GM06990 (cell line): ENCODE measurements at regions not wholly inside any gene's neighbourhood (a gene's known extent, or its start where the extent isn't known, plus 50 kb on each side); places are given as distances from the start of the nearest gene placed in this dataset.

Source experiments
- DNase-seq: peaks from one replicate; pipeline ENCODE4 v3.0.0-alpha.2; 2011; ENCODE audit not compliant: insufficient read length; ENCODE audit errors: extremely low read depth
- H3K27me3 ChIP-seq: replicated peaks from 2 replicates; pipeline ENCODE4 v1.6.0; 2011; ENCODE audit warnings: low read length; ENCODE audit not compliant: control insufficient read depth, insufficient read depth
- H3K36me3 ChIP-seq: 2 replicates; pipeline ENCODE4 v1.5.1; 2011; ENCODE audit warnings: low read length; ENCODE audit not compliant: control insufficient read depth, insufficient read depth
- H3K4me3 ChIP-seq: replicated peaks from 2 replicates; pipeline ENCODE4 v1.5.1; 2011; ENCODE audit warnings: low read depth, mild to moderate bottlenecking, control low read depth, low read length
- TF ChIP-seq, protein P1 (sequence below): IDR thresholded peaks from 2 replicates; pipeline ENCODE4 v1.5.1; 2011; ENCODE audit warnings: low read length, control low read depth, mild to moderate bottlenecking, inconsistent platforms; ENCODE audit not compliant: insufficient read depth, poor library complexity, severe bottlenecking

DNA sequence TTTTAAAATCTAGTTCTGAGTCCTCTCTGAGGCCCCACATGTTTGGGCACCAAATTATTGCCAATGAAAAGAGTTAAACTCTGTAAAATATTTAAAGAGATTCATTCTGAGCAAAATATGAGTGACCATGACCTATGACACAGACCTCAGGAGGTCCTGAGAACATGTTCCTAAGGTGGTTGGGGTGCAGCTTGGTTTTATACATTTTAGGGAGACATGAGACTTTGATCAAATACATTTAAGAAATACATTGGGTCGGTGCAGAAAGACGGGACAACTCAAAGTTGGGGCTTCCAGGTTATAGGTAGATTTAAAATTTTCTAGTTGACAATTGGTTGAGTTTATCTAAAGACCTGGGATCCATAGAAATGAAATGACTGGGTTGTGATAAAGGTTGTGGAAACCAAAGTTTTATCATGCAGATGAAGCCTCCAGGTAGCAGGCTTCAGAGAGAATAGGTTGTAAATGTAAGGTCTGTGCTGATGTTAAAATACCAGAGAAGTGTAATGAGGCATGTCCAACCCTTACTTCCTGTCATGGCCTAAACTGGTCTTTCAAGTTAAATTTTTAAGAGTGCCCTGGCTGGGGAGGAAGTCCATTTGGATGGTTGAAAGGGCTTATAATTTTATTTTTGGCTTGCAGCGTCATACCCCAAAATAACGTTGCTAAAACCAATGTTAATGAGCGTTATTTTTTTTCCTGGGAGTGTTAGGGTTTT is 274.9 kb downstream of the NUF2 start:
- TF ChIP-seq, protein P1, sequence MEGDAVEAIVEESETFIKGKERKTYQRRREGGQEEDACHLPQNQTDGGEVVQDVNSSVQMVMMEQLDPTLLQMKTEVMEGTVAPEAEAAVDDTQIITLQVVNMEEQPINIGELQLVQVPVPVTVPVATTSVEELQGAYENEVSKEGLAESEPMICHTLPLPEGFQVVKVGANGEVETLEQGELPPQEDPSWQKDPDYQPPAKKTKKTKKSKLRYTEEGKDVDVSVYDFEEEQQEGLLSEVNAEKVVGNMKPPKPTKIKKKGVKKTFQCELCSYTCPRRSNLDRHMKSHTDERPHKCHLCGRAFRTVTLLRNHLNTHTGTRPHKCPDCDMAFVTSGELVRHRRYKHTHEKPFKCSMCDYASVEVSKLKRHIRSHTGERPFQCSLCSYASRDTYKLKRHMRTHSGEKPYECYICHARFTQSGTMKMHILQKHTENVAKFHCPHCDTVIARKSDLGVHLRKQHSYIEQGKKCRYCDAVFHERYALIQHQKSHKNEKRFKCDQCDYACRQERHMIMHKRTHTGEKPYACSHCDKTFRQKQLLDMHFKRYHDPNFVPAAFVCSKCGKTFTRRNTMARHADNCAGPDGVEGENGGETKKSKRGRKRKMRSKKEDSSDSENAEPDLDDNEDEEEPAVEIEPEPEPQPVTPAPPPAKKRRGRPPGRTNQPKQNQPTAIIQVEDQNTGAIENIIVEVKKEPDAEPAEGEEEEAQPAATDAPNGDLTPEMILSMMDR = no peak
- DNase-seq = no peak
- Histone ChIP-seq H3K36me3 (no peaks in the 10 kb centered on the region), H3K4me3 (no peak overlapping the region), H3K27me3 (no peaks in the 10 kb centered on the region)

GRCh38 chr1:163604321-163604720 is 282.6 kb downstream of the NUF2 start:
- TF ChIP-seq, protein P1 = no peak
- H3K36me3 ChIP-seq = no peaks in the 10 kb centered on the region
- no peak for DNase-seq
- no peak overlapping the region for H3K4me3 ChIP-seq
- no peaks in the 10 kb centered on the region for H3K27me3 ChIP-seq

- DNase-seq = no peak
- Histone ChIP-seq H3K4me3 (no peak overlapping the region), H3K27me3 (no peaks in the 10 kb centered on the region), H3K36me3 (no peaks in the 10 kb centered on the region)
- TF ChIP-seq, protein P1 = no peak
Observed at GRCh38 chr1:163604896-163605295, 283.1 kb downstream of the NUF2 start.

DNA sequence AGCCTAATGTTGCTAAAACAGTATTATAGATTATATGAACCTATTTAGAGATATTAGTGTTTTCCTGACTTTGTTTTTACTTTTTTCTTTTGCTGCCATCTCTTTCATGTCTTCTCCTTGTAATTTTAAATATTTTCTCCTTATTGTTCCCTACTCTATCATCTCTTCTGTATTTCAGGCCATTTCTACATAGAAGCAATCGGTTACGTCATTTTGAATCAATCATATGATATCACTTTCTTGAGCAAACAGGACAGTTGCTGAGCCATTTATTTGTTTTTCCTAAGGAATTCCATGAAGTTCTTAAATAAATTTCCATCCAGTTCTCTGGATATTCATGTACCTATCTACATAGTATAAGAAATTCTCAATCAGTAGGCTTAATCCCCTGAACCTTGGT is 287.2 kb downstream of the NUF2 start:
- no peak overlapping the region for H3K4me3 ChIP-seq
- no peaks in the 10 kb centered on the region for H3K27me3 ChIP-seq
- H3K36me3 ChIP-seq = no peaks in the 10 kb centered on the region
- no peak for DNase-seq
- TF ChIP-seq, protein P1 = no peak

- no peaks in the 10 kb centered on the region for H3K36me3 ChIP-seq
- H3K4me3 ChIP-seq = no peak overlapping the region
- TF ChIP-seq, protein P1 = no peak
- DNase-seq = no peak
- H3K27me3 ChIP-seq = no peaks in the 10 kb centered on the region
Observed at GRCh38 chr1:163609858-163610257, 288.1 kb downstream of the NUF2 start.

- Histone ChIP-seq H3K4me3 (no peak overlapping the region), H3K27me3 (no peaks in the 10 kb centered on the region), H3K36me3 (no peaks in the 10 kb centered on the region)
- TF ChIP-seq, protein P1 = no peak
- DNase-seq = no peak
Observed at GRCh38 chr1:163610486-163610885, 288.7 kb downstream of the NUF2 start.
